HepG2 (cell line): ENCODE measurements at regions not wholly inside any gene's neighbourhood (a gene's known extent, or its start where the extent isn't known, plus 50 kb on each side); places are given as distances from the start of the nearest gene placed in this dataset.

ENCODE experiments used
- ATAC-seq: fragments of 200-7000 bp; cut with Tn5 transposase; 3 replicates; pipeline ENCODE4 v1.9.1; 2020; ENCODE audit warnings: mild to moderate bottlenecking, moderate library complexity
- BruUV-seq: library from RNA; stranded (reverse); fragments of 400-500 nt; replicated peaks from 2 replicates; lab custom pipeline; 2021; lab: Mats Ljungman, UMichigan
- CTCF ChIA-PET: fragments of 300-600 bp; formaldehyde crosslinking; extraction: SDS; loops from one replicate; lab custom pipeline; 2021; ENCODE audit warnings: low total read pairs, inconsistent platforms, low intra/inter-chr PET ratio; lab: Yijun Ruan, JAX
- POLR2A ChIA-PET: fragments of 350-600 bp; sonication (Branson Sonifier 250); formaldehyde crosslinking; loops from one replicate; lab custom pipeline; 2020; ENCODE audit warnings: antibody characterized with exemption, inconsistent platforms; lab: Yijun Ruan, JAX
- DNase-seq: peaks from one replicate; pipeline ENCODE4 v3.0.0-alpha.2; 2015; ENCODE audit warnings: low spot score
- FAIRE-seq: peaks from 3 replicates; lab custom pipeline; 2011; peaks lifted over from hg19 to GRCh38; lab: Jason Lieb, UNC
- H2AFZ ChIP-seq: one replicate; pipeline ENCODE4 v1.6.1; 2011; ENCODE audit warnings: low read length, inconsistent platforms
- H3K27ac ChIP-seq: fragments of 300-600 bp; 3 replicates; pipeline ENCODE4 v1.8.0; 2011; ENCODE audit warnings: mixed run types, mild to moderate bottlenecking, mixed read lengths, low read length, inconsistent platforms; ENCODE audit not compliant: insufficient read depth; ENCODE audit errors: extremely low read length
- H3K27me3 ChIP-seq, 2 experiments: fragments of 200-600 bp in 1 of 2; 2 replicates in 1 of 2; 3 replicates in 1 of 2; pipeline versions ENCODE4 v1.6.0 to v1.8.0; 2011; ENCODE audit warnings: low read length in 2 of 2, mild to moderate bottlenecking in 2 of 2, moderate library complexity in 2 of 2, inconsistent platforms in 1 of 2; ENCODE audit not compliant: insufficient read depth in 2 of 2, control insufficient read depth in 1 of 2
- H3K36me3 ChIP-seq, 2 experiments: fragments of 200-600 bp in 1 of 2; replicated peaks in 1 of 2; 2 replicates in 1 of 2; 3 replicates in 1 of 2; pipeline versions ENCODE4 v1.5.1 to v1.8.0; 2011; ENCODE audit warnings: low read length in 2 of 2, inconsistent platforms in 1 of 2; ENCODE audit not compliant: insufficient read depth in 2 of 2, control insufficient read depth in 1 of 2
- H3K4me1 ChIP-seq: 2 replicates; pipeline ENCODE4 v1.5.1; 2012; ENCODE audit warnings: low read length, inconsistent platforms; ENCODE audit not compliant: insufficient read depth
- H3K4me2 ChIP-seq: 2 replicates; pipeline ENCODE4 v1.6.0; 2011; ENCODE audit warnings: low read depth, low read length, inconsistent platforms
- H3K4me3 ChIP-seq, 3 experiments: fragments of 200-600 bp in 1 of 3; sonication (generic), shearing (Covaris generic) in 1 of 3; replicated peaks in 1 of 3; 2 replicates each; pipeline ENCODE4 v1.5.1; 2011 to 2016; ENCODE audit warnings: low read length in 3 of 3, inconsistent platforms in 2 of 3, low read depth in 2 of 3, mild to moderate bottlenecking in 2 of 3, control low read depth in 1 of 3, mixed read lengths in 1 of 3; ENCODE audit not compliant: insufficient read depth in 1 of 3
- H3K79me2 ChIP-seq: one replicate; pipeline ENCODE4 v1.6.1; 2011; ENCODE audit warnings: low read length, inconsistent platforms; ENCODE audit not compliant: insufficient read depth
- H3K9ac ChIP-seq: 2 replicates; pipeline ENCODE4 v1.6.0; 2011; ENCODE audit warnings: mild to moderate bottlenecking, low read depth, low read length, inconsistent platforms; ENCODE audit not compliant: insufficient read depth
- H3K9me3 ChIP-seq: 2 replicates; pipeline ENCODE4 v1.5.1; 2012; ENCODE audit warnings: mild to moderate bottlenecking, low read length
- H4K20me1 ChIP-seq: 2 replicates; pipeline ENCODE4 v1.6.0; 2011; ENCODE audit warnings: inconsistent platforms, mild to moderate bottlenecking, low read length, moderate library complexity; ENCODE audit not compliant: insufficient read depth
- ARNT ChIP-seq: fragments of 450-650 bp; IDR thresholded peaks from 2 replicates; pipeline ENCODE4 v1.6.1; 2017
- CBX1 ChIP-seq: IDR thresholded peaks from one replicate; pipeline ENCODE4 v1.6.1; 2016; ENCODE audit warnings: antibody characterized with exemption, low read depth
- DMTF1 ChIP-seq: sonication (generic); formaldehyde crosslinking; IDR thresholded peaks from 2 replicates; pipeline ENCODE4 v1.4.0; 2020; ENCODE audit warnings: mild to moderate bottlenecking, missing genetic modification reagents
- ERF ChIP-seq: IDR thresholded peaks from 2 replicates; pipeline ENCODE4 v1.6.1; 2018; ENCODE audit warnings: missing biosample characterization, missing genetic modification reagents
- GPBP1L1 ChIP-seq: sonication (generic); formaldehyde crosslinking; IDR thresholded peaks from 2 replicates; pipeline ENCODE4 v1.5.0; 2020; ENCODE audit warnings: mild to moderate bottlenecking, missing genetic modification reagents
- HDAC1 ChIP-seq: sonication (generic); formaldehyde crosslinking; IDR thresholded peaks from 2 replicates; pipeline ENCODE4 v1.5.1; 2020; ENCODE audit warnings: mild to moderate bottlenecking, missing genetic modification reagents
- HNRNPK ChIP-seq: fragments of 200-400 bp; formaldehyde crosslinking; IDR thresholded peaks from 2 replicates; pipeline ENCODE4 v1.6.1; 2018; ENCODE audit warnings: low read length, low read depth, moderate library complexity, mild to moderate bottlenecking; ENCODE audit not compliant: poor library complexity, severe bottlenecking
- MEIS1 ChIP-seq: sonication (generic); formaldehyde crosslinking; IDR thresholded peaks from 2 replicates; pipeline ENCODE4 v1.9.0; 2021; ENCODE audit warnings: mild to moderate bottlenecking, missing genetic modification reagents, moderate library complexity, borderline replicate concordance
- PBX2 ChIP-seq: IDR thresholded peaks from 2 replicates; pipeline ENCODE4 v1.6.1; 2016; ENCODE audit warnings: control low read depth
- RARG ChIP-seq: sonication (generic); formaldehyde crosslinking; IDR thresholded peaks from 2 replicates; pipeline ENCODE4 v1.4.0; 2020; ENCODE audit warnings: low read depth, mild to moderate bottlenecking, missing genetic modification reagents
- REXO4 ChIP-seq: sonication (generic); formaldehyde crosslinking; IDR thresholded peaks from 2 replicates; pipeline ENCODE4 v1.8.0; 2022; ENCODE audit warnings: missing genetic modification reagents, mild to moderate bottlenecking, borderline replicate concordance
- ZNF232 ChIP-seq: sonication (generic); formaldehyde crosslinking; IDR thresholded peaks from 2 replicates; pipeline ENCODE4 v1.4.0; 2020; ENCODE audit warnings: missing genetic modification reagents, borderline replicate concordance
- ZNF543 ChIP-seq: sonication (generic); formaldehyde crosslinking; IDR thresholded peaks from 2 replicates; pipeline ENCODE4 v1.4.0; 2020; ENCODE audit warnings: mild to moderate bottlenecking, missing genetic modification reagents
- ZNF703 ChIP-seq: sonication (generic); formaldehyde crosslinking; IDR thresholded peaks from 2 replicates; pipeline ENCODE4 v1.5.1; 2020; ENCODE audit warnings: missing genetic modification reagents, mild to moderate bottlenecking, moderate library complexity, borderline replicate concordance
- ZNF768 ChIP-seq: sonication (generic); formaldehyde crosslinking; IDR thresholded peaks from 2 replicates; pipeline ENCODE4 v1.4.0; 2020; ENCODE audit warnings: missing genetic modification reagents
- WGBS: methylation state at CpG from one replicate; pipeline ENCODE4 v1.1.6; 2017; ENCODE audit warnings: low lambda C conversion rate; 5-methylcytosine and 5-hydroxymethylcytosine counted together
- in situ Hi-C: cut with HindIII; loops from 2 replicates; pipeline ENCODE4 v1.10.0; 2017; ENCODE audit warnings: low pct_unique_long_range_greater_than_20kb; ENCODE audit not compliant: extremely low pct_ligation_motif_present
- intact Hi-C: fragments of 100-400 bp; cut with micrococcal nuclease; formaldehyde crosslinking; loops from one replicate; pipeline ENCODE4 v1.10.0; 2022; ENCODE audit not compliant: unreplicated experiment

GRCh38 chr4:81990211-81990610 is 383.6 kb downstream of the HNRNPD start:
- BruUV-seq, result no TSS peak
- in situ Hi-C loops (no loop called here), intact Hi-C loops (no loop called here)
- ATAC-seq, result no peak
- no peak for FAIRE-seq
- H4K20me1 ChIP-seq, result no peaks in the 10 kb centered on the region
- H3K27me3 ChIP-seq, result no peaks in the 10 kb centered on the region; a peak in 1 of 5 replicates
- no peaks in the 10 kb centered on the region for H3K79me2 ChIP-seq
- no peak overlapping the region for H3K4me3 ChIP-seq
- DNase-seq, result no peak
- CTCF ChIA-PET, result no interaction called here
- TF ChIP-seq HDAC1 (CRISPR knock-in tag) (no peak), ZNF703 (no peak), REXO4 (no peak), MEIS1 (CRISPR knock-in tag) (no peak), ZNF543 (CRISPR knock-in tag) (no peak), GPBP1L1 (CRISPR knock-in tag) (no peak), CBX1 (no peak), HNRNPK (no peak), ZNF232 (CRISPR knock-in tag) (no peak), ZNF768 (CRISPR knock-in tag) (no peak), RARG (no peak), ERF (CRISPR knock-in tag) (no peak), PBX2 (CRISPR knock-in tag) (no peak), DMTF1 (no peak), ARNT (no peak)
- H3K36me3 ChIP-seq, result no peaks in the 10 kb centered on the region
- H3K4me1 ChIP-seq, result no peaks in the 10 kb centered on the region; the same call in 1 of the 2 replicates
- no peaks in the 10 kb centered on the region for H3K9me3 ChIP-seq
- WGBS, result 20% methylated on average over 4 of the region's 4 CpGs
- H3K27ac ChIP-seq, result no peak overlapping the region
- POLR2A ChIA-PET, result no interaction called here
- H3K4me2 ChIP-seq, result no peak overlapping the region
- H3K9ac ChIP-seq, result no peak overlapping the region
- no peak overlapping the region for H2AFZ ChIP-seq
